H1 (cell line): ENCODE measurements at regions not wholly inside any gene's neighbourhood (a gene's known extent, or its start where the extent isn't known, plus 50 kb on each side); places are given as distances from the start of the nearest gene placed in this dataset.
"Not testable (repeated sequence)": the region's sequence is repeated elsewhere in the genome, so short reads cannot be mapped to it uniquely, and the experiment has no call there.

Experiments used
- CTCF ChIA-PET: fragments of 300-600 bp; sonication (Branson Sonifier 250); formaldehyde crosslinking; loops from one replicate; lab custom pipeline; 2021; ENCODE audit not compliant: partially characterized antibody; lab: Charles Lee
- POLR2A ChIA-PET: fragments of 300-600 bp; sonication (Branson Sonifier 250); formaldehyde crosslinking; loops from one replicate; lab custom pipeline; 2021; ENCODE audit warnings: inconsistent platforms; ENCODE audit not compliant: partially characterized antibody; lab: Charles Lee
- DNase-seq, 2 experiments: peaks; one replicate each; pipeline versions ENCODE4 v3.0.0 to v3.0.0-alpha.2; 2010 to 2022; ENCODE audit warnings: low spot score in 2 of 2, low read depth in 1 of 2, mixed read lengths in 1 of 2
- FAIRE-seq: peaks from 2 replicates; lab custom pipeline; 2011; peaks lifted over from hg19 to GRCh38; lab: Jason Lieb, UNC
- H2AFZ ChIP-seq: 2 replicates; pipeline ENCODE4 v1.8.1; 2012; ENCODE audit warnings: low read length, inconsistent platforms
- H2AK5ac ChIP-seq: 2 replicates; pipeline ENCODE4 v1.6.1; 2013; ENCODE audit warnings: low read depth, low read length
- H2BK120ac ChIP-seq: replicated peaks from 2 replicates; pipeline ENCODE3; 2013; ENCODE audit warnings: low read depth, low read length, inconsistent platforms
- H2BK12ac ChIP-seq: 2 replicates; pipeline ENCODE4 v1.6.1; 2013; ENCODE audit warnings: low read depth, low read length
- H2BK15ac ChIP-seq: 2 replicates; pipeline ENCODE4 v1.6.1; 2013; ENCODE audit warnings: low read length
- H2BK20ac ChIP-seq: 2 replicates; pipeline ENCODE4 v1.6.1; 2013; ENCODE audit warnings: low read length
- H2BK5ac ChIP-seq: 2 replicates; pipeline ENCODE4 v1.6.1; 2013; ENCODE audit warnings: low read depth, low read length
- H3K14ac ChIP-seq: 2 replicates; pipeline ENCODE4 v1.6.1; 2013; ENCODE audit warnings: inconsistent platforms; ENCODE audit not compliant: insufficient read length
- H3K18ac ChIP-seq: 2 replicates; pipeline ENCODE4 v1.6.1; 2013; ENCODE audit warnings: low read length; ENCODE audit errors: extremely low read depth
- H3K23ac ChIP-seq: 2 replicates; pipeline ENCODE4 v1.6.1; 2013; ENCODE audit warnings: inconsistent platforms; ENCODE audit not compliant: insufficient read length
- H3K23me2 ChIP-seq: 2 replicates; pipeline ENCODE4 v1.6.1; 2013; ENCODE audit warnings: low read depth, low read length
- H3K27ac ChIP-seq: 2 replicates; pipeline ENCODE4 v1.6.1; 2011; ENCODE audit warnings: low read depth, low read length, inconsistent platforms
- H3K27me3 ChIP-seq, 4 experiments: replicated peaks in 1 of 4; 1 replicate in 1 of 4; 2 replicates in 3 of 4; pipeline versions ENCODE4 v1.6.1 to v1.8.1; 2011 to 2013; ENCODE audit warnings: low read length in 3 of 4, mild to moderate bottlenecking in 3 of 4, inconsistent platforms in 2 of 4, mixed read lengths in 2 of 4, moderate library complexity in 1 of 4; ENCODE audit not compliant: control insufficient read depth in 3 of 4, insufficient read depth in 3 of 4; ENCODE audit errors: extremely low read depth in 1 of 4
- H3K36me3 ChIP-seq, 4 experiments: 2 replicates each; pipeline versions ENCODE4 v1.6.1 to v1.8.1; 2011 to 2013; ENCODE audit warnings: mild to moderate bottlenecking in 4 of 4, low read length in 3 of 4, moderate library complexity in 2 of 4, control low read depth in 1 of 4, inconsistent platforms in 1 of 4; ENCODE audit not compliant: insufficient read depth in 4 of 4, control insufficient read depth in 2 of 4
- H3K4ac ChIP-seq: replicated peaks from 2 replicates; pipeline ENCODE3; 2013; ENCODE audit warnings: low read length, low read depth, mixed read lengths, inconsistent platforms; ENCODE audit not compliant: insufficient read length
- H3K4me1 ChIP-seq, 4 experiments: replicated peaks in 1 of 4; 1 replicate in 1 of 4; 2 replicates in 3 of 4; pipeline versions ENCODE4 v1.6.1 to v1.8.1; 2011 to 2013; ENCODE audit warnings: low read length in 3 of 4, inconsistent platforms in 2 of 4, mixed read lengths in 1 of 4; ENCODE audit not compliant: insufficient read depth in 4 of 4, control insufficient read depth in 3 of 4
- H3K4me2 ChIP-seq, 2 experiments: 2 replicates each; pipeline versions ENCODE4 v1.6.1 to v1.8.1; 2011 to 2013; ENCODE audit warnings: low read depth in 2 of 2, low read length in 2 of 2, control low read depth in 1 of 2, inconsistent platforms in 1 of 2, mild to moderate bottlenecking in 1 of 2; ENCODE audit not compliant: insufficient read depth in 1 of 2
- H3K4me3 ChIP-seq, 4 experiments: fragments of 200-600, 300-600 bp in 1 of 4; sonication (generic), shearing (Covaris generic), sonication (Bioruptor Twin) in 1 of 4; 2 replicates each; pipeline versions ENCODE4 v1.5.1 to v1.8.1; 2011 to 2016; ENCODE audit warnings: low read length in 4 of 4, low read depth in 3 of 4, control low read depth in 2 of 4, inconsistent platforms in 2 of 4, mild to moderate bottlenecking in 2 of 4, mixed read lengths in 1 of 4, moderate library complexity in 1 of 4; ENCODE audit not compliant: insufficient read depth in 2 of 4; ENCODE audit errors: extremely low read depth in 1 of 4
- H3K56ac ChIP-seq: replicated peaks from 2 replicates; pipeline ENCODE3; 2013; ENCODE audit warnings: low read depth, mild to moderate bottlenecking, mixed read lengths, low read length, inconsistent platforms; ENCODE audit not compliant: insufficient read length
- H3K79me1 ChIP-seq: 2 replicates; pipeline ENCODE4 v1.6.1; 2013; ENCODE audit warnings: low read depth, low read length, control low read depth
- H3K79me2 ChIP-seq, 2 experiments: 2 replicates each; pipeline versions ENCODE4 v1.6.1 to v1.8.1; 2012 to 2013; ENCODE audit warnings: low read length in 2 of 2, mild to moderate bottlenecking in 2 of 2, inconsistent platforms in 1 of 2; ENCODE audit not compliant: insufficient read depth in 2 of 2, control insufficient read depth in 1 of 2
- H3K9ac ChIP-seq, 4 experiments: replicated peaks in 1 of 4; 1 replicate in 1 of 4; 2 replicates in 3 of 4; pipeline versions ENCODE4 v1.6.1 to v1.8.1; 2011 to 2013; ENCODE audit warnings: low read depth in 3 of 4, low read length in 3 of 4, control low read depth in 2 of 4, mild to moderate bottlenecking in 2 of 4, moderate library complexity in 2 of 4, inconsistent platforms in 1 of 4; ENCODE audit errors: extremely low read depth in 1 of 4
- H3K9me3 ChIP-seq, 2 experiments: 2 replicates each; pipeline versions ENCODE4 v1.6.1 to v1.8.1; 2012 to 2013; ENCODE audit warnings: mild to moderate bottlenecking in 2 of 2, moderate library complexity in 2 of 2, control low read depth in 1 of 2, inconsistent platforms in 1 of 2, low read depth in 1 of 2, low read length in 1 of 2, mixed read lengths in 1 of 2; ENCODE audit not compliant: insufficient read depth in 2 of 2
- H4K20me1 ChIP-seq, 2 experiments: replicated peaks in 1 of 2; 2 replicates each; pipeline versions ENCODE3 to v1.8.1; 2011 to 2013; ENCODE audit warnings: inconsistent platforms in 2 of 2, low read length in 2 of 2, mild to moderate bottlenecking in 1 of 2; ENCODE audit not compliant: insufficient read depth in 2 of 2, control insufficient read depth in 1 of 2
- H4K5ac ChIP-seq: 2 replicates; pipeline ENCODE4 v1.6.1; 2013; ENCODE audit warnings: low read length, low read depth, mixed read lengths, inconsistent platforms; ENCODE audit not compliant: insufficient read length
- H4K8ac ChIP-seq: 2 replicates; pipeline ENCODE4 v1.8.0; 2013; ENCODE audit warnings: mild to moderate bottlenecking, moderate library complexity, low read length, inconsistent platforms; ENCODE audit not compliant: insufficient read depth; ENCODE audit errors: extremely low read depth
- H4K91ac ChIP-seq: replicated peaks from 2 replicates; pipeline ENCODE3; 2013; ENCODE audit warnings: low read length, mixed read lengths, inconsistent platforms; ENCODE audit not compliant: insufficient read length
- WGBS, 2 experiments: shearing (Covaris generic) in 1 of 2; methylation state at CpG; one replicate each; pipeline versions ENCODE4 v1.1.6 to v1.1.7; 2013 to 2015; ENCODE audit warnings: low lambda C conversion rate in 2 of 2, mixed read lengths in 2 of 2, inconsistent platforms in 1 of 2, low coverage in 1 of 2, missing lambda C conversion rate in 1 of 2; ENCODE audit not compliant: insufficient replicate concordance in 2 of 2, insufficient coverage in 1 of 2, insufficient read length in 1 of 2; ENCODE audit errors: extremely low coverage in 1 of 2, missing lambda C conversion rate in 1 of 2; 5-methylcytosine and 5-hydroxymethylcytosine counted together

DNA sequence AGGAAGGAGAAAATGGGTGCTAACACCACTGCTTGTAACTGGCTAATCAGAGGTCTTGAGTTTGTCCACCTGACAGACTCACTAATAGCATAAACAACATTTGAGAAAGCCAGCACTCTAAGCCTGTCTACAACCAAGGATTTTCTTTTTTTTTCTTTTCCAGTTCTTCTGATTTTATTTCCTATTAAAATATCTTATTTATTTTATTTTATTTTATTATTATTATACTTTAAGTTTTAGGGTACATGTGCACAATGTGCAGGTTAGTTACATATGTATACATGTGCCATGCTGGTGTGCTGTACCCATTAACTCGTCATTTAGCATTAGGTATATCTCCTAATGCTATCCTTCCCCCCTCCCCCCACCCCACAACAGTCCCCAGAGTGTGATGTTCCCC is 888.6 kb upstream of the ARRDC3 start:
- H4K8ac ChIP-seq, H3K18ac ChIP-seq, H3K23ac ChIP-seq, H4K20me1 ChIP-seq, H2BK5ac ChIP-seq, H3K79me1 ChIP-seq, H2BK120ac ChIP-seq, H3K4me2 ChIP-seq, H3K4ac ChIP-seq, H2AFZ ChIP-seq, H3K9me3 ChIP-seq, H2BK20ac ChIP-seq, H2BK15ac ChIP-seq, H4K5ac ChIP-seq, H3K4me1 ChIP-seq, H3K9ac ChIP-seq, H3K36me3 ChIP-seq, H2AK5ac ChIP-seq, H4K91ac ChIP-seq, FAIRE-seq, CTCF ChIA-PET, H3K14ac ChIP-seq, H3K23me2 ChIP-seq, H3K27me3 ChIP-seq, H3K27ac ChIP-seq, H2BK12ac ChIP-seq, H3K4me3 ChIP-seq, H3K79me2 ChIP-seq, H3K56ac ChIP-seq, DNase-seq, POLR2A ChIA-PET: not testable (repeated sequence)
- WGBS, 2 experiments: no CpG with 5 or more reads among the region's 1 CpG
